Esophagus squamous epithelium (tissue), 4 donors: ENCODE measurements at regions not wholly inside any gene's neighbourhood (a gene's known extent, or its start where the extent isn't known, plus 50 kb on each side); places are given as distances from the start of the nearest gene placed in this dataset.

Experiments used
- CTCF ChIP-seq, 6 experiments: fragments of 450-650 bp in 4 of 6; fragments of 200-600 bp in 2 of 6; sonication (generic) in 2 of 6; IDR thresholded peaks; one replicate each; pipeline ENCODE4 v1.5.1; 2016 to 2019; ENCODE audit warnings: antibody characterized with exemption in 6 of 6, mild to moderate bottlenecking in 4 of 6, moderate library complexity in 4 of 6
- POLR2A ChIP-seq, 4 donors: fragments of 450-650 bp; IDR thresholded peaks; one replicate each; pipeline ENCODE4 v1.6.1; 2017; ENCODE audit warnings: antibody characterized with exemption in 4 of 4, mild to moderate bottlenecking in 4 of 4, moderate library complexity in 3 of 4

- TF ChIP-seq CTCF (IDR thresholded peaks at IDR 0.05), result no peak
- TF ChIP-seq POLR2A (IDR thresholded peaks at IDR 0.05), result no peak
Observed at GRCh38 chr7:47103498-47104205, 478.3 kb downstream of the TNS3 start.
